Central memory CD4-positive, alpha-beta T cell (primary cell): ENCODE measurements at regions not wholly inside any gene's neighbourhood (a gene's known extent, or its start where the extent isn't known, plus 50 kb on each side); places are given as distances from the start of the nearest gene placed in this dataset.
"Not testable (repeated sequence)": the region's sequence is repeated elsewhere in the genome, so short reads cannot be mapped to it uniquely, and the experiment has no call there.

ENCODE experiments used
- DNase-seq: peaks from one replicate; pipeline ENCODE4 v3.0.0; 2022

GRCh38 chrX:889966-890651, 259.5 kb downstream of the SHOX start:
- no peak for DNase-seq

- not testable (repeated sequence) for DNase-seq
Measured at GRCh38 chrX:887724-888123, 257.1 kb downstream of the SHOX start.

GRCh38 chrX:883588-883987, 253.0 kb downstream of the SHOX start:
- DNase-seq: no peak

GRCh38 chrX:879756-880698, 249.4 kb downstream of the SHOX start:
- DNase-seq: not testable (repeated sequence)

GRCh38 chrX:874061-874460, 243.5 kb downstream of the SHOX start:
- no peak for DNase-seq

GRCh38 chrX:873016-873415, 242.4 kb downstream of the SHOX start:
- no peak for DNase-seq

GRCh38 chrX:872090-872489, 241.5 kb downstream of the SHOX start:
- DNase-seq: no peak

GRCh38 chrX:871626-872025, 241.0 kb downstream of the SHOX start:
- no peak for DNase-seq

GRCh38 chrX:867966-868647, 237.5 kb downstream of the SHOX start:
- no peak for DNase-seq

- no peak for DNase-seq
Measured at GRCh38 chrX:867502-867901, 236.9 kb downstream of the SHOX start.

- no peak for DNase-seq
Measured at GRCh38 chrX:866441-866990, 235.9 kb downstream of the SHOX start.

- DNase-seq: no peak
Measured at GRCh38 chrX:865422-865821, 234.8 kb downstream of the SHOX start.

GRCh38 chrX:861921-862320, 231.3 kb downstream of the SHOX start:
- no peak for DNase-seq

- DNase-seq: no peak
Measured at GRCh38 chrX:861340-861890, 230.8 kb downstream of the SHOX start.

GRCh38 chrX:859329-859728, 228.7 kb downstream of the SHOX start:
- no peak for DNase-seq

GRCh38 chrX:858542-859078, 228.0 kb downstream of the SHOX start:
- DNase-seq: no peak

- no peak for DNase-seq
Measured at GRCh38 chrX:857376-857775, 226.8 kb downstream of the SHOX start.

- DNase-seq: no peak
Measured at GRCh38 chrX:856566-857290, 226.1 kb downstream of the SHOX start.

GRCh38 chrX:853304-853703, 222.7 kb downstream of the SHOX start:
- no peak for DNase-seq

GRCh38 chrX:850471-850916, 219.9 kb downstream of the SHOX start:
- no peak for DNase-seq

GRCh38 chrX:848386-848785, 217.8 kb downstream of the SHOX start:
- DNase-seq: no peak

GRCh38 chrX:843306-843705, 212.7 kb downstream of the SHOX start:
- no peak for DNase-seq
